Keratinocyte (primary cell): ENCODE measurements at regions not wholly inside any gene's neighbourhood (a gene's known extent, or its start where the extent isn't known, plus 50 kb on each side); places are given as distances from the start of the nearest gene placed in this dataset.

Experiments used
- EZH2 ChIP-seq: IDR thresholded peaks from one replicate; pipeline ENCODE4 v1.6.1; 2012; ENCODE audit warnings: inconsistent platforms, mild to moderate bottlenecking, low read length, moderate library complexity
- TF ChIP-seq, protein P1 (sequence below), 3 experiments: IDR thresholded peaks in 1 of 3; conservative IDR thresholded peaks in 1 of 3; optimal IDR thresholded peaks in 1 of 3; 2 replicates in 2 of 3; 3 replicates in 1 of 3; pipeline versions ENCODE3 to v1.5.1; 2011; ENCODE audit warnings: low read length in 3 of 3, mild to moderate bottlenecking in 3 of 3, moderate library complexity in 2 of 3, control low read depth in 1 of 3, inconsistent platforms in 1 of 3; ENCODE audit not compliant: insufficient read depth in 2 of 3; ENCODE audit errors: extremely low read depth in 1 of 3

GRCh38 chr4:189121336-189121735 is 819.3 kb upstream of the FRG1 start:
- TF ChIP-seq, protein P1, sequence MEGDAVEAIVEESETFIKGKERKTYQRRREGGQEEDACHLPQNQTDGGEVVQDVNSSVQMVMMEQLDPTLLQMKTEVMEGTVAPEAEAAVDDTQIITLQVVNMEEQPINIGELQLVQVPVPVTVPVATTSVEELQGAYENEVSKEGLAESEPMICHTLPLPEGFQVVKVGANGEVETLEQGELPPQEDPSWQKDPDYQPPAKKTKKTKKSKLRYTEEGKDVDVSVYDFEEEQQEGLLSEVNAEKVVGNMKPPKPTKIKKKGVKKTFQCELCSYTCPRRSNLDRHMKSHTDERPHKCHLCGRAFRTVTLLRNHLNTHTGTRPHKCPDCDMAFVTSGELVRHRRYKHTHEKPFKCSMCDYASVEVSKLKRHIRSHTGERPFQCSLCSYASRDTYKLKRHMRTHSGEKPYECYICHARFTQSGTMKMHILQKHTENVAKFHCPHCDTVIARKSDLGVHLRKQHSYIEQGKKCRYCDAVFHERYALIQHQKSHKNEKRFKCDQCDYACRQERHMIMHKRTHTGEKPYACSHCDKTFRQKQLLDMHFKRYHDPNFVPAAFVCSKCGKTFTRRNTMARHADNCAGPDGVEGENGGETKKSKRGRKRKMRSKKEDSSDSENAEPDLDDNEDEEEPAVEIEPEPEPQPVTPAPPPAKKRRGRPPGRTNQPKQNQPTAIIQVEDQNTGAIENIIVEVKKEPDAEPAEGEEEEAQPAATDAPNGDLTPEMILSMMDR (optimal IDR thresholded peaks at IDR 0.05 in 1 of 3, IDR thresholded peaks at IDR 0.05 in 1 of 3, conservative IDR thresholded peaks at IDR 0.05 in 1 of 3; ENCODE audit: extremely low read depth in 1 of 3, insufficient read depth in 2 of 3, low read length in 3 of 3) = no peak
- no peak for TF ChIP-seq EZH2
